GM23248 (cell line): ENCODE measurements at regions not wholly inside any gene's neighbourhood (a gene's known extent, or its start where the extent isn't known, plus 50 kb on each side); places are given as distances from the start of the nearest gene placed in this dataset.

Experiments
- EZH2 ChIP-seq: fragments of 200-600 bp; sonication (generic); IDR thresholded peaks from 2 replicates; pipeline ENCODE4 v1.6.1; 2018; ENCODE audit warnings: antibody characterized with exemption, mild to moderate bottlenecking; ENCODE audit not compliant: insufficient read depth, poor library complexity, severe bottlenecking
- EZH2phosphoT487 ChIP-seq: fragments of 200-600 bp; sonication (generic); IDR thresholded peaks from 2 replicates; pipeline ENCODE4 v1.6.1; 2018; ENCODE audit warnings: antibody characterized with exemption, moderate library complexity, mild to moderate bottlenecking, low read depth; ENCODE audit not compliant: insufficient read depth

GRCh38 chr3:162777118-162777517, 1280.5 kb downstream of the OTOL1 start:
- no peak for TF ChIP-seq EZH2
- no peak for TF ChIP-seq EZH2phosphoT487
